ENCODE measurements at regions not wholly inside any gene's neighbourhood (a gene's known extent, or its start where the extent isn't known, plus 50 kb on each side); places are given as distances from the start of the nearest gene placed in this dataset.

DNA sequence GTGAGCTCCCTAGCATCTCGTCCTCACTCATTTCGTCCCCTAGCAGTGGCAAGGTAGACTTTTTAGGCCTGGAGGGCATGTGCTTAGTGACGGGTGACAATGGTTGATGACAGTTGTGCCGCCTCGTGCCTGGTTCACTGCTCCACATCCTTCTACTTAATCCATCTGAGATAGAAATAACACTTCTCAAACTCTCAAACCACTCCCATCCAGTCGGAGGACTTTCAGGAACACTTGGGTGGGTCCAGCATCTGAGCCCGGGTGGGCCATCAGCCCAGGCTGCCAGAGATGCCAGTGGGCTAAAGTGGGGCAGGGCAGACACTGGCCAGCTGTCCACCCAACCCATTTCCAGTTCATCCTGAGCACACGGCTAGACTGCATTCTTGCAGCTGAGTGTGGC, 79.7 kb upstream of the SMAD3 start:
- intact Hi-C loops (cut with DNase I, micrococcal nuclease) = no loop called here
- Histone ChIP-seq H3K27me3 (ENCODE audit: control insufficient read depth in 1 of 2, insufficient read depth in 2 of 2, low read length in 2 of 2) (no peaks in the 10 kb centered on the region), H3K9me3 (ENCODE audit: control insufficient read depth in 1 of 2, insufficient read depth in 1 of 2, low read length in 2 of 2) (no peaks in the 10 kb centered on the region), H3K27ac (ENCODE audit: low read depth in 1 of 2, low read length in 2 of 2) (no peak overlapping the region), H3K36me3 (ENCODE audit: insufficient read depth, low read length) (no peaks in the 10 kb centered on the region), H3K4me1 (ENCODE audit: insufficient read depth, low read length) (no peaks in the 10 kb centered on the region), H3K4me3 (ENCODE audit: low read length) (no peak overlapping the region)
- no peak for DNase-seq
- CTCF ChIA-PET = no interaction called here
- no peak for ATAC-seq (ENCODE audit: poor library complexity)
- POLR2A ChIA-PET = no interaction called here
- Mint-ChIP-seq H3K4me3 (no peak overlapping the region), H3K36me3 (ENCODE audit: low read depth) (no peaks in the 10 kb centered on the region), H3K27me3 (peaks cover 5% of the 10 kb centered on the region), H3K9me3 (no peaks in the 10 kb centered on the region), H3K4me1 (ENCODE audit: low read depth) (no peaks in the 10 kb centered on the region), H3K27ac (no peak overlapping the region)
- TF ChIP-seq, protein P1, sequence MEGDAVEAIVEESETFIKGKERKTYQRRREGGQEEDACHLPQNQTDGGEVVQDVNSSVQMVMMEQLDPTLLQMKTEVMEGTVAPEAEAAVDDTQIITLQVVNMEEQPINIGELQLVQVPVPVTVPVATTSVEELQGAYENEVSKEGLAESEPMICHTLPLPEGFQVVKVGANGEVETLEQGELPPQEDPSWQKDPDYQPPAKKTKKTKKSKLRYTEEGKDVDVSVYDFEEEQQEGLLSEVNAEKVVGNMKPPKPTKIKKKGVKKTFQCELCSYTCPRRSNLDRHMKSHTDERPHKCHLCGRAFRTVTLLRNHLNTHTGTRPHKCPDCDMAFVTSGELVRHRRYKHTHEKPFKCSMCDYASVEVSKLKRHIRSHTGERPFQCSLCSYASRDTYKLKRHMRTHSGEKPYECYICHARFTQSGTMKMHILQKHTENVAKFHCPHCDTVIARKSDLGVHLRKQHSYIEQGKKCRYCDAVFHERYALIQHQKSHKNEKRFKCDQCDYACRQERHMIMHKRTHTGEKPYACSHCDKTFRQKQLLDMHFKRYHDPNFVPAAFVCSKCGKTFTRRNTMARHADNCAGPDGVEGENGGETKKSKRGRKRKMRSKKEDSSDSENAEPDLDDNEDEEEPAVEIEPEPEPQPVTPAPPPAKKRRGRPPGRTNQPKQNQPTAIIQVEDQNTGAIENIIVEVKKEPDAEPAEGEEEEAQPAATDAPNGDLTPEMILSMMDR (IDR thresholded peaks at IDR 0.05) = no peak

DNA sequence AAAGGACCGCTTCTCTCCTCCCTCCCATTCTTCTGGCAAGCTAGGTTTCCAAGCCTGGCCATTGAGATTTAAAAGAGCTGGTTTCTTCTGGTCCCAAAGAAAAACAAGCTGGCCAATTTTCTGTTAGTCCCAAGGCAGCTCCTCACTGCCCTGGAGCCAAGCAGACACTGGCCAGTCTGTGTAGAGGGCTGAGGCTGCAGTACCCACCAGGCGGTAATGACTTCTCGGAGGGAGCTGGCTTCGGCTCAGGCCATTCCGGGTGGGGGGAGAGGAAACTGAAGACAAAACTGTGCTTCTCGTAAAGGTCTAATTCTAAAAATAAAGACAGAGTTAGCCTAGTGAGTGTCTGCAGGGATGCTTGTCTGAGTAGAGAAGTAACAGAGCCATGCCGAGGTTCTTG, 78.5 kb upstream of the SMAD3 start:
- DNase-seq = no peak
- H3K27ac ChIP-seq (ENCODE audit: low read depth in 1 of 2, low read length in 2 of 2) = no peak overlapping the region
- H3K4me3 Mint-ChIP-seq = no peak overlapping the region
- POLR2A ChIA-PET = no interaction called here
- no peaks in the 10 kb centered on the region for H3K27me3 ChIP-seq (ENCODE audit: control insufficient read depth in 1 of 2, insufficient read depth in 2 of 2, low read length in 2 of 2)
- H3K36me3 ChIP-seq (ENCODE audit: insufficient read depth, low read length) = no peaks in the 10 kb centered on the region
- ATAC-seq (ENCODE audit: poor library complexity) = no peak
- H3K36me3 Mint-ChIP-seq (ENCODE audit: low read depth) = no peaks in the 10 kb centered on the region
- H3K4me3 ChIP-seq (ENCODE audit: low read length) = no peak overlapping the region
- CTCF ChIA-PET = no interaction called here
- H3K27ac Mint-ChIP-seq = no peak overlapping the region
- TF ChIP-seq, protein P1 (IDR thresholded peaks at IDR 0.05) = no peak
- no peaks in the 10 kb centered on the region for H3K9me3 Mint-ChIP-seq
- no peaks in the 10 kb centered on the region for H3K4me1 ChIP-seq (ENCODE audit: insufficient read depth, low read length)
- H3K4me1 Mint-ChIP-seq (ENCODE audit: low read depth) = no peaks in the 10 kb centered on the region
- H3K27me3 Mint-ChIP-seq = peaks cover 5% of the 10 kb centered on the region
- intact Hi-C loops (cut with DNase I, micrococcal nuclease) = no loop called here
- H3K9me3 ChIP-seq (ENCODE audit: control insufficient read depth in 1 of 2, insufficient read depth in 1 of 2, low read length in 2 of 2) = no peaks in the 10 kb centered on the region

DNA sequence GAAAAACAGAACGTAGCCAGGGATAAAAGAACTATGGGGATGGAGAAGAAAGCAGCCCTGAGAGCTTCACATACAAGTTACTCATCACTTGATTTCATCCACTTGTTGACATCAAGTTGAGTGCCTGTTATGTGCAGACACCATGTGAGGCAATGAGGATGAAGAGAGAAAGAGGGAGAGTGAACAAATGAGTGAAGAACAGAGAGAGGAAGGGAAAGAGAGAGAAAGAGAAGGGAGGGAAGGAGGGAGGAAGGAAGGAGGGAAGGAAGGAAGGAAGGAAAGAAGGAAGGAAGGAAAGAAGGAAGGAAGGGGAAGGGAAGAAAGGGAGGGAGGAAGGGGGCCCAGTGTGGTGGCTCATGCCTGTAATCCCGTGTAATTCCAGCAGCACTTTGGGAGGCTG, 72.3 kb upstream of the SMAD3 start:
- no peaks in the 10 kb centered on the region for H3K36me3 Mint-ChIP-seq (ENCODE audit: low read depth)
- intact Hi-C loops (cut with DNase I, micrococcal nuclease) = no loop called here
- Histone ChIP-seq H3K9me3 (ENCODE audit: control insufficient read depth in 1 of 2, insufficient read depth in 1 of 2, low read length in 2 of 2) (no peaks in the 10 kb centered on the region), H3K4me1 (ENCODE audit: insufficient read depth, low read length) (no peaks in the 10 kb centered on the region), H3K27ac (ENCODE audit: low read depth in 1 of 2, low read length in 2 of 2) (no peak overlapping the region), H3K27me3 (ENCODE audit: control insufficient read depth in 1 of 2, insufficient read depth in 2 of 2, low read length in 2 of 2) (no peaks in the 10 kb centered on the region), H3K36me3 (ENCODE audit: insufficient read depth, low read length) (no peaks in the 10 kb centered on the region), H3K4me3 (ENCODE audit: low read length) (no peak overlapping the region)
- H3K9me3 Mint-ChIP-seq = no peaks in the 10 kb centered on the region
- no peak for DNase-seq
- ATAC-seq (ENCODE audit: poor library complexity) = no peak
- ChIA-PET POLR2A (no interaction called here), CTCF (interaction anchor here (0.7 kb wide), 1 partner anchor 274 kb away, joined by 3 read pairs; no protein-coding TSS in a partner anchor)
- H3K27me3 Mint-ChIP-seq = no peaks in the 10 kb centered on the region
- H3K4me1 Mint-ChIP-seq (ENCODE audit: low read depth) = no peaks in the 10 kb centered on the region
- TF ChIP-seq, protein P1 (IDR thresholded peaks at IDR 0.05) = no peak
- H3K4me3 Mint-ChIP-seq = no peak overlapping the region
- no peak overlapping the region for H3K27ac Mint-ChIP-seq
